Heart right ventricle (tissue), 16 donors: ENCODE measurements at regions not wholly inside any gene's neighbourhood (a gene's known extent, or its start where the extent isn't known, plus 50 kb on each side); places are given as distances from the start of the nearest gene placed in this dataset.

ENCODE experiments used
- ATAC-seq, 8 donors: fragments of 200-7000 bp; cut with Tn5 transposase; one replicate each; pipeline ENCODE4 v1.9.1; 2020; ENCODE audit warnings: mild to moderate bottlenecking in 8 of 8, moderate library complexity in 8 of 8, moderate number of reproducible peaks in 1 of 8
- DNase-seq, 2 donors: peaks; one replicate each; pipeline ENCODE4 v3.0.0-alpha.2; 2020
- H3K27ac ChIP-seq, 10 donors: fragments of 200-600 bp; sonication (generic) in 2 of 10; one replicate each; pipeline versions ENCODE4 v1.5.0 to v1.8.0; 2020 to 2022; ENCODE audit warnings: mild to moderate bottlenecking in 3 of 10
- H3K27me3 ChIP-seq, 7 donors: fragments of 200-600 bp; one replicate each; pipeline ENCODE4 v1.8.0; 2021 to 2022; ENCODE audit warnings: mild to moderate bottlenecking in 2 of 7
- H3K36me3 ChIP-seq, 9 donors: fragments of 200-600 bp; sonication (generic) in 1 of 9; one replicate each; pipeline versions ENCODE4 v1.5.0 to v1.8.0; 2020 to 2022; ENCODE audit warnings: mild to moderate bottlenecking in 2 of 9
- H3K4me1 ChIP-seq, 9 donors: fragments of 200-600 bp; sonication (generic) in 1 of 9; one replicate each; pipeline versions ENCODE4 v1.5.0 to v1.8.0; 2020 to 2022; ENCODE audit warnings: mild to moderate bottlenecking in 4 of 9
- H3K4me3 ChIP-seq, 10 donors: fragments of 200-600 bp; sonication (generic) in 2 of 10; one replicate each; pipeline versions ENCODE4 v1.5.0 to v1.8.0; 2020 to 2022; ENCODE audit warnings: mild to moderate bottlenecking in 7 of 10, moderate library complexity in 2 of 10
- H3K9me3 ChIP-seq, 11 donors: fragments of 200-600 bp in 10 of 11; sonication (generic) in 2 of 11; one replicate each; pipeline versions ENCODE4 v1.5.0 to v1.8.0; 2013 to 2022; ENCODE audit warnings: mild to moderate bottlenecking in 2 of 11, control low read depth in 1 of 11, moderate library complexity in 1 of 11
- WGBS, 2 donors: extraction: QIAGEN DNeasy Blood & Tissue Kit; methylation state at CpG; one replicate each; pipeline ENCODE4 v1.1.7; 2013; ENCODE audit warnings: inconsistent platforms in 1 of 2; 5-methylcytosine and 5-hydroxymethylcytosine counted together
- intact Hi-C, 10 donors: fragments of 100-400 bp; cut with DNase I; formaldehyde crosslinking; loops; one replicate each; pipeline versions ENCODE4 v1.11.1 to v1.14.2; 2022
- TF ChIP-seq, protein P1 (sequence below), 9 donors: fragments of 200-600 bp; sonication (generic) in 2 of 9; IDR thresholded peaks; one replicate each; pipeline versions ENCODE4 v1.5.0 to v1.8.0; 2021 to 2022; ENCODE audit warnings: antibody characterized with exemption in 9 of 9, mild to moderate bottlenecking in 5 of 9, moderate library complexity in 1 of 9
- donor health status: Arrhythmogenic right ventricular cardiomyopathy.
- donor health status: ischemic (EF 13 %, LVEDD 7.1; RV severe dilation, severe dysfunction).
- donor health status: healthy with polysubstance abuse.
- donor health status: DM: no; HTN: yes; CAD: no.
- donor health status: DM: no; HTN: no; CAD: no.
- donor health status: ischemic (EF 25% LVEDD 6.9; RV normal size, moderate dysfunction).
- donor health status: ischemic (EF 25% LVEDD 5.7; RV mildly dilated, moderate dysfunction).
- donor health status: healthy.
- donor health status: DM: yes; HTN: yes; CAD: no.
- donor health status: Ischemic cardiomyopathy.
- donor health status: ischemic (EF 35%, LVEDD 5.7; RV mildly dilated, moderate dysfunction).
- donor health status: nonischemic (EF 11% LVEDD 7.7; RV severe dilation, severe dysfunction).
- donor health status: DM: yes; HTN: yes; CAD: no.
- donor health status: PGD.
- donor health status: ischemic (EF 29% LVEDD 5.4; RV normal size, mild dysfunction).
- donor health status: nonischemic (EF 23%, LVEDD 6.1; RV moderate dilation, normal function).

DNA sequence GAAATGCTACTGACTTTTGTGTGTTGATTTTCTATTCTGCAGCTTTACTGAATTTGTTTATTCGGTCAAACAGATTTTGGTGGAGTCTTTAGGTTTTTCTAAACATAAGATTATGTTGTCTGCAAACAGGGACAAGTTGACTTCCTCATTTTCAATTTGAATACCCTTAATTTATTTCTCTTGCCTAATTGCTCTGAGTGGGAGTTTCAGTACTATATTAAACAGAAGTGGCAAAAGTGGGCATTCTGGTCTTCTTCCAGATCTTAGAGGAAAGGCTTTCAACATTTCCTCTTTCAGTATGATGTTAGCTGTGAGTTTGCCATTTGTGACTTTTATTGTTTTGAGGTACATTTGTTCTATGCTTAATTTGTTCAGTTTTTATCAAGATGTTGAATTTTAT lies 268.5 kb downstream of the WNT5A start:
- 0 to 48% methylated on average over 1 of the region's 1 CpG for WGBS, 2 donors
- DNase-seq (no peak), ATAC-seq (no peak)
- Histone ChIP-seq H3K9me3 (peaks cover 0 to 52% (median 12%) of the 10 kb centered on the region in 11 donors), H3K27ac (no peak overlapping the region), H3K4me1 (no peaks in the 10 kb centered on the region), H3K36me3 (no peaks in the 10 kb centered on the region), H3K27me3 (peaks cover 0 to 4% (median 0%) of the 10 kb centered on the region in 7 donors), H3K4me3 (no peak overlapping the region)
- TF ChIP-seq, protein P1, sequence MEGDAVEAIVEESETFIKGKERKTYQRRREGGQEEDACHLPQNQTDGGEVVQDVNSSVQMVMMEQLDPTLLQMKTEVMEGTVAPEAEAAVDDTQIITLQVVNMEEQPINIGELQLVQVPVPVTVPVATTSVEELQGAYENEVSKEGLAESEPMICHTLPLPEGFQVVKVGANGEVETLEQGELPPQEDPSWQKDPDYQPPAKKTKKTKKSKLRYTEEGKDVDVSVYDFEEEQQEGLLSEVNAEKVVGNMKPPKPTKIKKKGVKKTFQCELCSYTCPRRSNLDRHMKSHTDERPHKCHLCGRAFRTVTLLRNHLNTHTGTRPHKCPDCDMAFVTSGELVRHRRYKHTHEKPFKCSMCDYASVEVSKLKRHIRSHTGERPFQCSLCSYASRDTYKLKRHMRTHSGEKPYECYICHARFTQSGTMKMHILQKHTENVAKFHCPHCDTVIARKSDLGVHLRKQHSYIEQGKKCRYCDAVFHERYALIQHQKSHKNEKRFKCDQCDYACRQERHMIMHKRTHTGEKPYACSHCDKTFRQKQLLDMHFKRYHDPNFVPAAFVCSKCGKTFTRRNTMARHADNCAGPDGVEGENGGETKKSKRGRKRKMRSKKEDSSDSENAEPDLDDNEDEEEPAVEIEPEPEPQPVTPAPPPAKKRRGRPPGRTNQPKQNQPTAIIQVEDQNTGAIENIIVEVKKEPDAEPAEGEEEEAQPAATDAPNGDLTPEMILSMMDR (IDR thresholded peaks at IDR 0.05) = no peak
- intact Hi-C loops = no loop called here

DNA sequence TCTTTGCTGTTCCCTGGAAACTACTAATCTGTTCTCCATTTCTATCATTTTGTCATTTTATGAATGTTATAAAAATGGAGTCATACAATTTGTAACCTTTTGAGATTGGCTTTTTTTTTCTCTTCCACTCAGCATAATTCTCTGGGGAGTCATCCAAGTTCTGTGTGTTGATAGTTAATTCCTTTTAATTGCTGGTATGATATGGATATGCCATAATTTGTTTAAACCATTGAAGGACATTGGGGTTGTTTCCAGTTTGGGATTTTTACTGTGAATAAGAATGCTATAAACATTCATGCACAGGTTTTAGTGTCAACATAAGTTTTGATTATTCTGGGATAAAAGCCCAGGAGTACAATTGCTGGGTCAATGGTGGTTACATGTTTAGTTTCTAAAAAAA lies 279.4 kb downstream of the WNT5A start:
- intact Hi-C loops = no loop called here
- no peaks in the 10 kb centered on the region for H3K4me1 ChIP-seq
- TF ChIP-seq, protein P1 (IDR thresholded peaks at IDR 0.05) = no peak
- no peak overlapping the region for H3K27ac ChIP-seq
- H3K4me3 ChIP-seq = no peak overlapping the region
- peaks cover 0 to 7% (median 0%) of the 10 kb centered on the region in 7 donors for H3K27me3 ChIP-seq
- ATAC-seq (no peak), DNase-seq (no peak)
- H3K9me3 ChIP-seq = no peaks in the 10 kb centered on the region
- no peaks in the 10 kb centered on the region for H3K36me3 ChIP-seq

DNA sequence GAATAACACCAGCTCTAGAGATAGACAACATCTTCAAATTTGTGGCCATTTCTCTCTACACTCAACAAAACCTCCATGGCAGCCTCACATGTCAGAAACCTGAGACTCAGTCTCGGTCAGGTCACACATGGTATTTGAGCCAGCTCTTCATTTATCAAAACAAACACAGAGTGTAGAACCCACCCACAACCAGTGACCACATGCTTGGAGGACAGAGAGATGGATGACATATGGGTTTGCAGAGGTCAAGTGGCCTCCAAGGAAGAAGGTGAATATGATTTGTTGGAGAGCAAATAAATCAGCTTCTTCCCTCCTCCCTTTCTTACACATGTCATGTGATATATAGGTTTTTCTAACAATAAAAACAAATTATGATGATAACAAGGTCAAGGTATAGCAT lies 278.1 kb upstream of the LRTM1 start:
- DNase-seq (no peak), ATAC-seq (no peak)
- no peak overlapping the region for H3K4me3 ChIP-seq
- H3K36me3 ChIP-seq = no peaks in the 10 kb centered on the region
- H3K27me3 ChIP-seq = peaks cover 0 to 7% (median 0%) of the 10 kb centered on the region in 7 donors
- WGBS, 2 donors = 69 to 71% methylated on average over 1 of the region's 1 CpG
- no peaks in the 10 kb centered on the region for H3K4me1 ChIP-seq
- intact Hi-C loops = no loop called here
- no peaks in the 10 kb centered on the region for H3K9me3 ChIP-seq
- no peak overlapping the region for H3K27ac ChIP-seq
- TF ChIP-seq, protein P1 (IDR thresholded peaks at IDR 0.05) = no peak

DNA sequence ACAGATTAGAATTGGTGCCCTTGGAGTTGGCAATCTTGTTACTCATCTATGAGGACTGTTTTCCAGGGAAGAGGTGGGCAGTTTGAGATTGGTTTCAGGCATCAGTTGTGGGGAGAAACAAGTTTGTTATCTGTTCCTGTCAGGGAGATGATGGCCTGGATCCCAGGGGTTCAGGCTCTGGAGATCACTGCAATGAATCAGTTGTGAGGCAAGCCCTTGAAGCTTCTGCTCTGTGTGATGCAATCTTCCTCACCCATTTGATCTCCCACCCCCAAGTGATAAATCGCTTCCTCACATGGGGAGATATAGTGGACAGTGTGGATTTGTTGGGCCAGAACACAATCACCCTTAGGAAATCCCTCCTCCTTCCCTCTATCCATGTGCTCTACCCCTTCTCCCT lies 276.6 kb upstream of the LRTM1 start:
- no peak for DNase-seq
- 79 to 95% methylated on average over 1 of the region's 1 CpG for WGBS, 2 donors
- Histone ChIP-seq H3K36me3 (no peaks in the 10 kb centered on the region), H3K27ac (no peak overlapping the region), H3K4me1 (no peaks in the 10 kb centered on the region), H3K27me3 (peaks cover 0 to 7% (median 0%) of the 10 kb centered on the region in 7 donors), H3K9me3 (no peaks in the 10 kb centered on the region), H3K4me3 (no peak overlapping the region)
- ATAC-seq = no peak
- TF ChIP-seq, protein P1 (IDR thresholded peaks at IDR 0.05) = no peak
- intact Hi-C loops = no loop called here

DNA sequence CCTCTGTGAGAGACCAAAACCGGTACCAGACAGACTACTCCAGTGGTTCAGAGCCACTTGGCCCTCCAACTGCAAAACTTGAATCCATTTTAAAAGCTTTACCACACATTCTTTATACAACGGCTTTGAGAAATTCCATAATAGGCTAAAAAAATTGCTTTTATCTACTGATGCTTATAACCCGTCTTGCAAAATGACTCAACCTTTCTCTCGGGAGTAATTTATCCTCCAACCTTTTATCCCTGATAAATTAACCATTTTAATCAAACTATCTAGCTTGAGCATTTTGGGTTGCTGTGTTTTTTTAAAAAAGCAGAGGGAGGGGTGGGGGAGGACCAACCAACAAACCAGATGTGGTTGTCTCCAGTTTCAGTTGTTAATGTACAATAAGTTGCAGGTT lies 275.7 kb upstream of the LRTM1 start:
- TF ChIP-seq, protein P1 (IDR thresholded peaks at IDR 0.05) = no peak
- ATAC-seq (no peak), DNase-seq (no peak)
- 73% methylated on average over 4 of the region's 4 CpGs for WGBS, 2 donors
- Histone ChIP-seq H3K27me3 (peaks cover 0 to 7% (median 0%) of the 10 kb centered on the region in 7 donors), H3K4me1 (no peaks in the 10 kb centered on the region), H3K27ac (no peak overlapping the region), H3K36me3 (no peaks in the 10 kb centered on the region), H3K4me3 (no peak overlapping the region), H3K9me3 (no peaks in the 10 kb centered on the region)
- intact Hi-C loops = no loop called here
